HepG2 (cell line): ENCODE measurements at regions not wholly inside any gene's neighbourhood (a gene's known extent, or its start where the extent isn't known, plus 50 kb on each side); places are given as distances from the start of the nearest gene placed in this dataset.

Experiments
- ATAC-seq: fragments of 200-7000 bp; cut with Tn5 transposase; 3 replicates; pipeline ENCODE4 v1.9.1; 2020; ENCODE audit warnings: mild to moderate bottlenecking, moderate library complexity
- BruUV-seq: library from RNA; stranded (reverse); fragments of 400-500 nt; replicated peaks from 2 replicates; lab custom pipeline; 2021; lab: Mats Ljungman, UMichigan
- CTCF ChIA-PET: fragments of 300-600 bp; formaldehyde crosslinking; extraction: SDS; loops from one replicate; lab custom pipeline; 2021; ENCODE audit warnings: low total read pairs, inconsistent platforms, low intra/inter-chr PET ratio; lab: Yijun Ruan, JAX
- POLR2A ChIA-PET: fragments of 350-600 bp; sonication (Branson Sonifier 250); formaldehyde crosslinking; loops from one replicate; lab custom pipeline; 2020; ENCODE audit warnings: antibody characterized with exemption, inconsistent platforms; lab: Yijun Ruan, JAX
- DNase-seq: peaks from one replicate; pipeline ENCODE4 v3.0.0-alpha.2; 2015; ENCODE audit warnings: low spot score
- FAIRE-seq: peaks from 3 replicates; lab custom pipeline; 2011; peaks lifted over from hg19 to GRCh38; lab: Jason Lieb, UNC
- H2AFZ ChIP-seq: one replicate; pipeline ENCODE4 v1.6.1; 2011; ENCODE audit warnings: low read length, inconsistent platforms
- H3K27ac ChIP-seq: fragments of 300-600 bp; 3 replicates; pipeline ENCODE4 v1.8.0; 2011; ENCODE audit warnings: mixed run types, mild to moderate bottlenecking, mixed read lengths, low read length, inconsistent platforms; ENCODE audit not compliant: insufficient read depth; ENCODE audit errors: extremely low read length
- H3K27me3 ChIP-seq, 2 experiments: fragments of 200-600 bp in 1 of 2; 2 replicates in 1 of 2; 3 replicates in 1 of 2; pipeline versions ENCODE4 v1.6.0 to v1.8.0; 2011; ENCODE audit warnings: low read length in 2 of 2, mild to moderate bottlenecking in 2 of 2, moderate library complexity in 2 of 2, inconsistent platforms in 1 of 2; ENCODE audit not compliant: insufficient read depth in 2 of 2, control insufficient read depth in 1 of 2
- H3K36me3 ChIP-seq, 2 experiments: fragments of 200-600 bp in 1 of 2; replicated peaks in 1 of 2; 2 replicates in 1 of 2; 3 replicates in 1 of 2; pipeline versions ENCODE4 v1.5.1 to v1.8.0; 2011; ENCODE audit warnings: low read length in 2 of 2, inconsistent platforms in 1 of 2; ENCODE audit not compliant: insufficient read depth in 2 of 2, control insufficient read depth in 1 of 2
- H3K4me1 ChIP-seq: 2 replicates; pipeline ENCODE4 v1.5.1; 2012; ENCODE audit warnings: low read length, inconsistent platforms; ENCODE audit not compliant: insufficient read depth
- H3K4me2 ChIP-seq: 2 replicates; pipeline ENCODE4 v1.6.0; 2011; ENCODE audit warnings: low read depth, low read length, inconsistent platforms
- H3K4me3 ChIP-seq, 3 experiments: fragments of 200-600 bp in 1 of 3; sonication (generic), shearing (Covaris generic) in 1 of 3; replicated peaks in 1 of 3; 2 replicates each; pipeline ENCODE4 v1.5.1; 2011 to 2016; ENCODE audit warnings: low read length in 3 of 3, inconsistent platforms in 2 of 3, low read depth in 2 of 3, mild to moderate bottlenecking in 2 of 3, control low read depth in 1 of 3, mixed read lengths in 1 of 3; ENCODE audit not compliant: insufficient read depth in 1 of 3
- H3K79me2 ChIP-seq: one replicate; pipeline ENCODE4 v1.6.1; 2011; ENCODE audit warnings: low read length, inconsistent platforms; ENCODE audit not compliant: insufficient read depth
- H3K9ac ChIP-seq: 2 replicates; pipeline ENCODE4 v1.6.0; 2011; ENCODE audit warnings: mild to moderate bottlenecking, low read depth, low read length, inconsistent platforms; ENCODE audit not compliant: insufficient read depth
- H3K9me3 ChIP-seq: 2 replicates; pipeline ENCODE4 v1.5.1; 2012; ENCODE audit warnings: mild to moderate bottlenecking, low read length
- H4K20me1 ChIP-seq: 2 replicates; pipeline ENCODE4 v1.6.0; 2011; ENCODE audit warnings: inconsistent platforms, mild to moderate bottlenecking, low read length, moderate library complexity; ENCODE audit not compliant: insufficient read depth
- ISL2 ChIP-seq: sonication (generic); formaldehyde crosslinking; IDR thresholded peaks from 2 replicates; pipeline ENCODE4 v1.5.0; 2020; ENCODE audit warnings: missing genetic modification reagents
- MYNN ChIP-seq: sonication (generic); formaldehyde crosslinking; IDR thresholded peaks from 2 replicates; pipeline ENCODE4 v1.4.0; 2020; ENCODE audit warnings: mild to moderate bottlenecking, low read depth, missing genetic modification reagents
- NFAT5 ChIP-seq: sonication (generic); formaldehyde crosslinking; IDR thresholded peaks from 2 replicates; pipeline ENCODE4 v1.4.0; 2020; ENCODE audit warnings: missing genetic modification reagents
- NR2F6 ChIP-seq, 2 experiments: IDR thresholded peaks; 2 replicates each; pipeline ENCODE4 v1.6.1; 2016; ENCODE audit warnings: antibody characterized with exemption in 1 of 2, mild to moderate bottlenecking in 1 of 2
- RBFOX2 ChIP-seq: fragments of 200-400 bp; formaldehyde crosslinking; IDR thresholded peaks from 2 replicates; pipeline ENCODE4 v1.6.1; 2017; ENCODE audit warnings: low read depth, mild to moderate bottlenecking, low read length
- REL ChIP-seq: sonication (generic); formaldehyde crosslinking; conservative IDR thresholded peaks from 2 replicates; pipeline ENCODE4 v1.8.0; 2022; ENCODE audit warnings: mild to moderate bottlenecking, missing genetic modification reagents, moderate library complexity
- RORA ChIP-seq: sonication (generic); formaldehyde crosslinking; IDR thresholded peaks from 2 replicates; pipeline ENCODE4 v1.5.0; 2020; ENCODE audit warnings: mild to moderate bottlenecking, missing genetic modification reagents, moderate library complexity
- SRSF4 ChIP-seq: fragments of 200-400 bp; formaldehyde crosslinking; IDR thresholded peaks from one replicate; pipeline ENCODE4 v1.6.1; 2018; ENCODE audit warnings: mild to moderate bottlenecking, low read depth, low read length, moderate library complexity; ENCODE audit not compliant: poor library complexity, severe bottlenecking
- SRSF9 ChIP-seq: fragments of 200-400 bp; formaldehyde crosslinking; IDR thresholded peaks from 2 replicates; pipeline ENCODE4 v1.6.1; 2018; ENCODE audit warnings: borderline replicate concordance, mild to moderate bottlenecking, low read depth, low read length; ENCODE audit not compliant: insufficient read depth, poor library complexity, severe bottlenecking
- ZFP82 ChIP-seq: sonication (generic); formaldehyde crosslinking; IDR thresholded peaks from 2 replicates; pipeline ENCODE4 v1.5.1; 2020; ENCODE audit warnings: mild to moderate bottlenecking, missing genetic modification reagents, borderline replicate concordance
- ZFX ChIP-seq: sonication (generic); formaldehyde crosslinking; IDR thresholded peaks from 2 replicates; pipeline ENCODE4 v1.4.0; 2020; ENCODE audit warnings: mild to moderate bottlenecking, low read depth, missing genetic modification reagents, moderate library complexity
- ZFYVE20 ChIP-seq: sonication (generic); formaldehyde crosslinking; IDR thresholded peaks from 2 replicates; pipeline ENCODE4 v1.8.0; 2023; ENCODE audit warnings: low read depth, mild to moderate bottlenecking, moderate library complexity, missing genetic modification reagents, borderline replicate concordance
- ZNF589 ChIP-seq: sonication (generic); formaldehyde crosslinking; conservative IDR thresholded peaks from 2 replicates; pipeline ENCODE4 v1.8.0; 2022; ENCODE audit warnings: mild to moderate bottlenecking, moderate library complexity, missing genetic modification reagents
- ZNF891 ChIP-seq: sonication (generic); formaldehyde crosslinking; IDR thresholded peaks from 2 replicates; pipeline ENCODE4 v1.5.0; 2020; ENCODE audit warnings: mild to moderate bottlenecking, missing genetic modification reagents
- in situ Hi-C: cut with HindIII; loops from 2 replicates; pipeline ENCODE4 v1.10.0; 2017; ENCODE audit warnings: low pct_unique_long_range_greater_than_20kb; ENCODE audit not compliant: extremely low pct_ligation_motif_present
- intact Hi-C: fragments of 100-400 bp; cut with micrococcal nuclease; formaldehyde crosslinking; loops from one replicate; pipeline ENCODE4 v1.10.0; 2022; ENCODE audit not compliant: unreplicated experiment
- TF ChIP-seq, protein P1 (sequence below): sonication (generic); formaldehyde crosslinking; IDR thresholded peaks from 2 replicates; pipeline ENCODE4 v1.5.0; 2020; ENCODE audit warnings: mild to moderate bottlenecking, missing genetic modification reagents

GRCh38 chr4:92231511-92231910 is 72.3 kb upstream of the GRID2 start (continued):
- TF ChIP-seq RBFOX2 (no peak), ZFX (no peak), SRSF4 (no peak)
- TF ChIP-seq, protein P1, sequence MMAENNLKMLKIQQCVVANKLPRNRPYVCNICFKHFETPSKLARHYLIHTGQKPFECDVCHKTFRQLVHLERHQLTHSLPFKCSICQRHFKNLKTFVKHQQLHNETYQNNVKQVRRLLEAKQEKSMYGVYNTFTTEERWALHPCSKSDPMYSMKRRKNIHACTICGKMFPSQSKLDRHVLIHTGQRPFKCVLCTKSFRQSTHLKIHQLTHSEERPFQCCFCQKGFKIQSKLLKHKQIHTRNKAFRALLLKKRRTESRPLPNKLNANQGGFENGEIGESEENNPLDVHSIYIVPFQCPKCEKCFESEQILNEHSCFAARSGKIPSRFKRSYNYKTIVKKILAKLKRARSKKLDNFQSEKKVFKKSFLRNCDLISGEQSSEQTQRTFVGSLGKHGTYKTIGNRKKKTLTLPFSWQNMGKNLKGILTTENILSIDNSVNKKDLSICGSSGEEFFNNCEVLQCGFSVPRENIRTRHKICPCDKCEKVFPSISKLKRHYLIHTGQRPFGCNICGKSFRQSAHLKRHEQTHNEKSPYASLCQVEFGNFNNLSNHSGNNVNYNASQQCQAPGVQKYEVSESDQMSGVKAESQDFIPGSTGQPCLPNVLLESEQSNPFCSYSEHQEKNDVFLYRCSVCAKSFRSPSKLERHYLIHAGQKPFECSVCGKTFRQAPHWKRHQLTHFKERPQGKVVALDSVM (CRISPR knock-in tag) = no peak
- TF ChIP-seq, all 625 proteins: peak for 0

GRCh38 chr4:92232566-92232965 is 71.2 kb upstream of the GRID2 start:
- Histone ChIP-seq H3K27me3 (no peaks in the 10 kb centered on the region), H3K4me2 (no peak overlapping the region), H3K79me2 (no peaks in the 10 kb centered on the region), H3K9ac (no peak overlapping the region), H3K4me3 (no peak overlapping the region), H3K27ac (no peak overlapping the region), H4K20me1 (no peaks in the 10 kb centered on the region), H3K4me1 (no peaks in the 10 kb centered on the region), H3K9me3 (0 out of 2 replicates have a peak, but pooled peaks cover 2% of the 10 kb centered on the region), H3K36me3 (no peaks in the 10 kb centered on the region), H2AFZ (no peak overlapping the region)
- BruUV-seq = no TSS peak
- ATAC-seq = no peak
- no peak for FAIRE-seq
- in situ Hi-C loops (no loop called here), intact Hi-C loops (no loop called here)
- DNase-seq = no peak
- CTCF ChIA-PET = no interaction called here
- POLR2A ChIA-PET = no interaction called here
- TF ChIP-seq SRSF9 = no peak
- no peak for TF ChIP-seq NR2F6 (IDR thresholded peaks at IDR 0.05)
- no peak for TF ChIP-seq NR2F6 (CRISPR knock-in tag; IDR thresholded peaks at IDR 0.05)
- TF ChIP-seq ZNF891 (CRISPR knock-in tag) = no peak
- no peak for TF ChIP-seq RORA (CRISPR knock-in tag)
- TF ChIP-seq ZFYVE20 (CRISPR knock-in tag) = no peak
- no peak for TF ChIP-seq ZFP82 (CRISPR knock-in tag)
- no peak for TF ChIP-seq ISL2 (CRISPR knock-in tag)
- no peak for TF ChIP-seq MYNN (CRISPR knock-in tag)
- TF ChIP-seq ZNF589 (CRISPR knock-in tag) = no peak
- TF ChIP-seq REL (CRISPR knock-in tag) = no peak
- no peak for TF ChIP-seq NFAT5 (CRISPR knock-in tag)
